ENCODE measurements at regions not wholly inside any gene's neighbourhood (a gene's known extent, or its start where the extent isn't known, plus 50 kb on each side); places are given as distances from the start of the nearest gene placed in this dataset.
"Not testable (repeated sequence)": the region's sequence is repeated elsewhere in the genome, so short reads cannot be mapped to it uniquely, and the experiment has no call there.

DNA sequence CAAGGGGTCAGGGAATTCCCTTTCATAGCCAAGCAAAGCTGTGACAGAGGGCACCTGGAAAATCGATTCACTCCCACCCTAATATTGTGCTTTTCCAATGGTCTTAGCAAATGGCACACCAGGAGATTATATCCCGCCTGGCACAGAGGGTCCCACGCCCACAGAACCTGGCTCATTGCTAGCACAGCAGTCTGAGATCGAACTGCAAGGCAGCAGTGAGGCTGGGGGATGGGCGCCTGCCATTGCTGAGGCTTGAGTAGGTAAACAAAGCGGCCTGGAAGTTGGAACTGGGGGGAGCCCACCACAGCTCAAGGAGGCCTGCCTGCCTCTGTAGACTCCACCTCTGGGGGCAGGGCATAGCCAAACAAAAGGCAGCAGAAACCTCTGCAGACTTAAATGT is 72.7 kb upstream of the EPHA3 start:
- TF ChIP-seq, protein P1, sequence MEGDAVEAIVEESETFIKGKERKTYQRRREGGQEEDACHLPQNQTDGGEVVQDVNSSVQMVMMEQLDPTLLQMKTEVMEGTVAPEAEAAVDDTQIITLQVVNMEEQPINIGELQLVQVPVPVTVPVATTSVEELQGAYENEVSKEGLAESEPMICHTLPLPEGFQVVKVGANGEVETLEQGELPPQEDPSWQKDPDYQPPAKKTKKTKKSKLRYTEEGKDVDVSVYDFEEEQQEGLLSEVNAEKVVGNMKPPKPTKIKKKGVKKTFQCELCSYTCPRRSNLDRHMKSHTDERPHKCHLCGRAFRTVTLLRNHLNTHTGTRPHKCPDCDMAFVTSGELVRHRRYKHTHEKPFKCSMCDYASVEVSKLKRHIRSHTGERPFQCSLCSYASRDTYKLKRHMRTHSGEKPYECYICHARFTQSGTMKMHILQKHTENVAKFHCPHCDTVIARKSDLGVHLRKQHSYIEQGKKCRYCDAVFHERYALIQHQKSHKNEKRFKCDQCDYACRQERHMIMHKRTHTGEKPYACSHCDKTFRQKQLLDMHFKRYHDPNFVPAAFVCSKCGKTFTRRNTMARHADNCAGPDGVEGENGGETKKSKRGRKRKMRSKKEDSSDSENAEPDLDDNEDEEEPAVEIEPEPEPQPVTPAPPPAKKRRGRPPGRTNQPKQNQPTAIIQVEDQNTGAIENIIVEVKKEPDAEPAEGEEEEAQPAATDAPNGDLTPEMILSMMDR (IDR thresholded peaks at IDR 0.05), result not testable (repeated sequence)
- TF ChIP-seq POLR2AphosphoS5, EP300 (IDR thresholded peaks at IDR 0.05): not testable (repeated sequence)

All from stomach (tissue), 4 donors.